ENCODE measurements at regions not wholly inside any gene's neighbourhood (a gene's known extent, or its start where the extent isn't known, plus 50 kb on each side); places are given as distances from the start of the nearest gene placed in this dataset.
A peak's percentile ranks its signal among the peaks of the same experiment; 100 is the strongest.

DNA sequence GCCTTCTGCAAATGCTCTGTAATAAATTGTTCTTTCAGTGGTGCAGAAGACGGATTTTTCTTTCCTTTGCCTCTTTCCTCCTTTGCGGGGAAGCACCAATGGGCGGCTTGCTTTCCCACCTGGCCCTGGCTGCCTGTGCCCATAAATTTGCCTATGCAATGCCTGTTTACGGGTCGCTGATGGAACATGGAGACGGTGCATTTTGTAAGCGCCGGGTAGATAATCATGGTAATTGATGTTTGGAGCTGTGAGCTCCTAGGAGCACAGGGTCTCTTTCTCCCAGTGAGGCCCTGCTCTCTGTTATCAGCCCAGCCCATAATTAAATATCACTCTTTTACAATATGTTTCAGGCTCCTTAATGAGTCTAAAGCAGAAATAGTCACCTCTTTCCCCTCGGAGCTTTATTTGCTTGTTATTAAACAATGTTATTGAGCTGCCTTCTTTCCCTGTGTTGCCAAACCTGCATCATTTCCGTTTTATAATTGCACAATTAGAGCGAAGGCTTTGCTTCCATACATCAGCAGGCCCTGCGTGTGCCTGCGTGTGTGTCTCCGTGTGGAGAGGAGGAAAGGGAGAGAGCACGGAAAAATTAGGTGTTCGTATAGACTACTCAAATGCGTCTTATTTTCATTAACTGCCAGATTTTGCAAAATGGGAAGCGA lies 437.4 kb upstream of the POU3F3 start:
- no peak overlapping the region for H3K27ac Mint-ChIP-seq
- Histone ChIP-seq H3K9me2 (ENCODE audit: insufficient read depth) (0 out of 2 replicates have a peak, but pooled peaks cover 2% of the 10 kb centered on the region), H3K4me1 (ENCODE audit: insufficient read depth) (peaks cover 33% of the 10 kb centered on the region), H3K4me2 (peak overlapping the region; percentile 50; the same call in 1 of the 2 replicates), H3K27ac (ENCODE audit: low read depth) (no peak overlapping the region), H3K4me3 (no peak overlapping the region), H4K20me1 (replicated peaks; ENCODE audit: insufficient read depth) (no peaks in the 10 kb centered on the region), H2AFZ (peak overlapping the region; percentile 74; the same call in 1 of the 2 replicates), H3F3A (replicated peaks; ENCODE audit: low read depth) (no peaks in the 10 kb centered on the region), H3K27me3 (ENCODE audit: insufficient read depth) (no peaks in the 10 kb centered on the region), H3K36me3 (ENCODE audit: insufficient read depth) (no peaks in the 10 kb centered on the region), H3K79me2 (replicated peaks; ENCODE audit: insufficient read depth) (no peaks in the 10 kb centered on the region)
- ATAC-seq (no peak), DNase-seq (ENCODE audit: low spot score) (no peak)
- H3K36me3 Mint-ChIP-seq (ENCODE audit: low read depth), result no peaks in the 10 kb centered on the region
- no peaks in the 10 kb centered on the region for H3K9me3 Mint-ChIP-seq
- TF ChIP-seq EZH2phosphoT487 (IDR thresholded peaks at IDR 0.05; ENCODE audit: unreplicated experiment), result no peak
- TF ChIP-seq, protein P1, sequence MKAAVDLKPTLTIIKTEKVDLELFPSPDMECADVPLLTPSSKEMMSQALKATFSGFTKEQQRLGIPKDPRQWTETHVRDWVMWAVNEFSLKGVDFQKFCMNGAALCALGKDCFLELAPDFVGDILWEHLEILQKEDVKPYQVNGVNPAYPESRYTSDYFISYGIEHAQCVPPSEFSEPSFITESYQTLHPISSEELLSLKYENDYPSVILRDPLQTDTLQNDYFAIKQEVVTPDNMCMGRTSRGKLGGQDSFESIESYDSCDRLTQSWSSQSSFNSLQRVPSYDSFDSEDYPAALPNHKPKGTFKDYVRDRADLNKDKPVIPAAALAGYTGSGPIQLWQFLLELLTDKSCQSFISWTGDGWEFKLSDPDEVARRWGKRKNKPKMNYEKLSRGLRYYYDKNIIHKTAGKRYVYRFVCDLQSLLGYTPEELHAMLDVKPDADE (IDR thresholded peaks at IDR 0.05), result no peak
- no peak for TF ChIP-seq ZNF114 (CRISPR knock-in tag; IDR thresholded peaks at IDR 0.05)
- TF ChIP-seq, protein P2, sequence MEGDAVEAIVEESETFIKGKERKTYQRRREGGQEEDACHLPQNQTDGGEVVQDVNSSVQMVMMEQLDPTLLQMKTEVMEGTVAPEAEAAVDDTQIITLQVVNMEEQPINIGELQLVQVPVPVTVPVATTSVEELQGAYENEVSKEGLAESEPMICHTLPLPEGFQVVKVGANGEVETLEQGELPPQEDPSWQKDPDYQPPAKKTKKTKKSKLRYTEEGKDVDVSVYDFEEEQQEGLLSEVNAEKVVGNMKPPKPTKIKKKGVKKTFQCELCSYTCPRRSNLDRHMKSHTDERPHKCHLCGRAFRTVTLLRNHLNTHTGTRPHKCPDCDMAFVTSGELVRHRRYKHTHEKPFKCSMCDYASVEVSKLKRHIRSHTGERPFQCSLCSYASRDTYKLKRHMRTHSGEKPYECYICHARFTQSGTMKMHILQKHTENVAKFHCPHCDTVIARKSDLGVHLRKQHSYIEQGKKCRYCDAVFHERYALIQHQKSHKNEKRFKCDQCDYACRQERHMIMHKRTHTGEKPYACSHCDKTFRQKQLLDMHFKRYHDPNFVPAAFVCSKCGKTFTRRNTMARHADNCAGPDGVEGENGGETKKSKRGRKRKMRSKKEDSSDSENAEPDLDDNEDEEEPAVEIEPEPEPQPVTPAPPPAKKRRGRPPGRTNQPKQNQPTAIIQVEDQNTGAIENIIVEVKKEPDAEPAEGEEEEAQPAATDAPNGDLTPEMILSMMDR (conservative IDR thresholded peaks at IDR 0.05; ENCODE audit: low read depth in 2 of 2), result no peak
- no peak for TF ChIP-seq JUNB (IDR thresholded peaks at IDR 0.05; ENCODE audit: unreplicated experiment)
- no peak for TF ChIP-seq NANOG (IDR thresholded peaks at IDR 0.05; ENCODE audit: borderline replicate concordance)
- no peak for TF ChIP-seq EZH2 (IDR thresholded peaks at IDR 0.05; ENCODE audit: low read depth, unreplicated experiment)
- TF ChIP-seq, protein P3, sequence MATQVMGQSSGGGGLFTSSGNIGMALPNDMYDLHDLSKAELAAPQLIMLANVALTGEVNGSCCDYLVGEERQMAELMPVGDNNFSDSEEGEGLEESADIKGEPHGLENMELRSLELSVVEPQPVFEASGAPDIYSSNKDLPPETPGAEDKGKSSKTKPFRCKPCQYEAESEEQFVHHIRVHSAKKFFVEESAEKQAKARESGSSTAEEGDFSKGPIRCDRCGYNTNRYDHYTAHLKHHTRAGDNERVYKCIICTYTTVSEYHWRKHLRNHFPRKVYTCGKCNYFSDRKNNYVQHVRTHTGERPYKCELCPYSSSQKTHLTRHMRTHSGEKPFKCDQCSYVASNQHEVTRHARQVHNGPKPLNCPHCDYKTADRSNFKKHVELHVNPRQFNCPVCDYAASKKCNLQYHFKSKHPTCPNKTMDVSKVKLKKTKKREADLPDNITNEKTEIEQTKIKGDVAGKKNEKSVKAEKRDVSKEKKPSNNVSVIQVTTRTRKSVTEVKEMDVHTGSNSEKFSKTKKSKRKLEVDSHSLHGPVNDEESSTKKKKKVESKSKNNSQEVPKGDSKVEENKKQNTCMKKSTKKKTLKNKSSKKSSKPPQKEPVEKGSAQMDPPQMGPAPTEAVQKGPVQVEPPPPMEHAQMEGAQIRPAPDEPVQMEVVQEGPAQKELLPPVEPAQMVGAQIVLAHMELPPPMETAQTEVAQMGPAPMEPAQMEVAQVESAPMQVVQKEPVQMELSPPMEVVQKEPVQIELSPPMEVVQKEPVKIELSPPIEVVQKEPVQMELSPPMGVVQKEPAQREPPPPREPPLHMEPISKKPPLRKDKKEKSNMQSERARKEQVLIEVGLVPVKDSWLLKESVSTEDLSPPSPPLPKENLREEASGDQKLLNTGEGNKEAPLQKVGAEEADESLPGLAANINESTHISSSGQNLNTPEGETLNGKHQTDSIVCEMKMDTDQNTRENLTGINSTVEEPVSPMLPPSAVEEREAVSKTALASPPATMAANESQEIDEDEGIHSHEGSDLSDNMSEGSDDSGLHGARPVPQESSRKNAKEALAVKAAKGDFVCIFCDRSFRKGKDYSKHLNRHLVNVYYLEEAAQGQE (IDR thresholded peaks at IDR 0.05; ENCODE audit: unreplicated experiment), result no peak
- TF ChIP-seq, protein P4, sequence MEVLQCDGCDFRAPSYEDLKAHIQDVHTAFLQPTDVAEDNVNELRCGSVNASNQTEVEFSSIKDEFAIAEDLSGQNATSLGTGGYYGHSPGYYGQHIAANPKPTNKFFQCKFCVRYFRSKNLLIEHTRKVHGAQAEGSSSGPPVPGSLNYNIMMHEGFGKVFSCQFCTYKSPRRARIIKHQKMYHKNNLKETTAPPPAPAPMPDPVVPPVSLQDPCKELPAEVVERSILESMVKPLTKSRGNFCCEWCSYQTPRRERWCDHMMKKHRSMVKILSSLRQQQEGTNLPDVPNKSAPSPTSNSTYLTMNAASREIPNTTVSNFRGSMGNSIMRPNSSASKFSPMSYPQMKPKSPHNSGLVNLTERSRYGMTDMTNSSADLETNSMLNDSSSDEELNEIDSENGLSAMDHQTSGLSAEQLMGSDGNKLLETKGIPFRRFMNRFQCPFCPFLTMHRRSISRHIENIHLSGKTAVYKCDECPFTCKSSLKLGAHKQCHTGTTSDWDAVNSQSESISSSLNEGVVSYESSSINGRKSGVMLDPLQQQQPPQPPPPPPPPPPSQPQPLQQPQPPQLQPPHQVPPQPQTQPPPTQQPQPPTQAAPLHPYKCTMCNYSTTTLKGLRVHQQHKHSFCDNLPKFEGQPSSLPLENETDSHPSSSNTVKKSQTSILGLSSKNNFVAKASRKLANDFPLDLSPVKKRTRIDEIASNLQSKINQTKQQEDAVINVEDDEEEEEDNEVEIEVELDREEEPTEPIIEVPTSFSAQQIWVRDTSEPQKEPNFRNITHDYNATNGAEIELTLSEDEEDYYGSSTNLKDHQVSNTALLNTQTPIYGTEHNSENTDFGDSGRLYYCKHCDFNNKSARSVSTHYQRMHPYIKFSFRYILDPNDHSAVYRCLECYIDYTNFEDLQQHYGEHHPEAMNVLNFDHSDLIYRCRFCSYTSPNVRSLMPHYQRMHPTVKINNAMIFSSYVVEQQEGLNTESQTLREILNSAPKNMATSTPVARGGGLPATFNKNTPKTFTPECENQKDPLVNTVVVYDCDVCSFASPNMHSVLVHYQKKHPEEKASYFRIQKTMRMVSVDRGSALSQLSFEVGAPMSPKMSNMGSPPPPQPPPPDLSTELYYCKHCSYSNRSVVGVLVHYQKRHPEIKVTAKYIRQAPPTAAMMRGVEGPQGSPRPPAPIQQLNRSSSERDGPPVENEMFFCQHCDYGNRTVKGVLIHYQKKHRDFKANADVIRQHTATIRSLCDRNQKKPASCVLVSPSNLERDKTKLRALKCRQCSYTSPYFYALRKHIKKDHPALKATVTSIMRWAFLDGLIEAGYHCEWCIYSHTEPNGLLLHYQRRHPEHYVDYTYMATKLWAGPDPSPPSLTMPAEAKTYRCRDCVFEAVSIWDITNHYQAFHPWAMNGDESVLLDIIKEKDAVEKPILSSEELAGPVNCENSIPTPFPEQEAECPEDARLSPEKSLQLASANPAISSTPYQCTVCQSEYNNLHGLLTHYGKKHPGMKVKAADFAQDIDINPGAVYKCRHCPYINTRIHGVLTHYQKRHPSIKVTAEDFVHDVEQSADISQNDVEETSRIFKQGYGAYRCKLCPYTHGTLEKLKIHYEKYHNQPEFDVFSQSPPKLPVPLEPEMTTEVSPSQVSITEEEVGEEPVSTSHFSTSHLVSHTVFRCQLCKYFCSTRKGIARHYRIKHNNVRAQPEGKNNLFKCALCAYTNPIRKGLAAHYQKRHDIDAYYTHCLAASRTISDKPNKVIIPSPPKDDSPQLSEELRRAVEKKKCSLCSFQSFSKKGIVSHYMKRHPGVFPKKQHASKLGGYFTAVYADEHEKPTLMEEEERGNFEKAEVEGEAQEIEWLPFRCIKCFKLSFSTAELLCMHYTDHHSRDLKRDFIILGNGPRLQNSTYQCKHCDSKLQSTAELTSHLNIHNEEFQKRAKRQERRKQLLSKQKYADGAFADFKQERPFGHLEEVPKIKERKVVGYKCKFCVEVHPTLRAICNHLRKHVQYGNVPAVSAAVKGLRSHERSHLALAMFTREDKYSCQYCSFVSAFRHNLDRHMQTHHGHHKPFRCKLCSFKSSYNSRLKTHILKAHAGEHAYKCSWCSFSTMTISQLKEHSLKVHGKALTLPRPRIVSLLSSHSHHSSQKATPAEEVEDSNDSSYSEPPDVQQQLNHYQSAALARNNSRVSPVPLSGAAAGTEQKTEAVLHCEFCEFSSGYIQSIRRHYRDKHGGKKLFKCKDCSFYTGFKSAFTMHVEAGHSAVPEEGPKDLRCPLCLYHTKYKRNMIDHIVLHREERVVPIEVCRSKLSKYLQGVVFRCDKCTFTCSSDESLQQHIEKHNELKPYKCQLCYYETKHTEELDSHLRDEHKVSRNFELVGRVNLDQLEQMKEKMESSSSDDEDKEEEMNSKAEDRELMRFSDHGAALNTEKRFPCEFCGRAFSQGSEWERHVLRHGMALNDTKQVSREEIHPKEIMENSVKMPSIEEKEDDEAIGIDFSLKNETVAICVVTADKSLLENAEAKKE (CRISPR knock-in tag; IDR thresholded peaks at IDR 0.05), result no peak
- TF ChIP-seq POLR2AphosphoS5 (IDR thresholded peaks at IDR 0.05; ENCODE audit: low read depth), result no peak
- no peak for TF ChIP-seq ZNF331 (CRISPR knock-in tag; IDR thresholded peaks at IDR 0.05; ENCODE audit: low read depth)
- no peak for TF ChIP-seq STAT1 (IDR thresholded peaks at IDR 0.05; ENCODE audit: unreplicated experiment)
- no peak for TF ChIP-seq CREB1 (CRISPR knock-in tag; IDR thresholded peaks at IDR 0.05; ENCODE audit: low read depth)
- peaks cover 38% of the 10 kb centered on the region for H3K4me1 Mint-ChIP-seq
- H3K4me3 Mint-ChIP-seq, result no peak overlapping the region
- peaks cover 3% of the 10 kb centered on the region for H3K27me3 Mint-ChIP-seq (ENCODE audit: insufficient read depth, low read depth, poor library complexity)
